IMR-90 (cell line): ENCODE measurements at regions not wholly inside any gene's neighbourhood (a gene's known extent, or its start where the extent isn't known, plus 50 kb on each side); places are given as distances from the start of the nearest gene placed in this dataset.

Source experiments
- ATAC-seq: fragments of 200-7000 bp; cut with Tn5 transposase; 2 replicates; pipeline ENCODE4 v1.9.1; 2020; ENCODE audit warnings: low read depth, mild to moderate bottlenecking, moderate library complexity
- BruUV-seq: library from RNA; stranded (reverse); fragments of 400-500 nt; replicated peaks from 2 replicates; lab custom pipeline; 2021; lab: Mats Ljungman, UMichigan
- CTCF ChIA-PET: fragments of 300-600 bp; formaldehyde crosslinking; extraction: SDS; loops from one replicate; lab custom pipeline; 2021; ENCODE audit warnings: antibody characterized with exemption; lab: Yijun Ruan, JAX
- POLR2A ChIA-PET: fragments of 300-600 bp; sonication (Branson Sonifier 250); formaldehyde crosslinking; loops from one replicate; lab custom pipeline; 2022; ENCODE audit warnings: antibody characterized with exemption; ENCODE audit not compliant: unreplicated experiment; lab: Charles Lee
- DNase-seq: peaks from one replicate; pipeline ENCODE4 v3.0.0; 2013
- H2AFZ ChIP-seq: replicated peaks from 2 replicates; pipeline ENCODE3; 2013; ENCODE audit warnings: low read length, mild to moderate bottlenecking; ENCODE audit not compliant: poor library complexity
- H2AK5ac ChIP-seq: 2 replicates; pipeline ENCODE4 v1.6.1; 2013; ENCODE audit warnings: low read depth, low read length, inconsistent platforms
- H2AK9ac ChIP-seq: replicated peaks from 2 replicates; pipeline ENCODE3; 2013; ENCODE audit warnings: mild to moderate bottlenecking, low read depth, low read length, moderate library complexity; ENCODE audit not compliant: poor library complexity
- H2BK120ac ChIP-seq: 2 replicates; pipeline ENCODE4 v1.6.1; 2013; ENCODE audit warnings: low read depth, low read length, inconsistent platforms
- H2BK15ac ChIP-seq: 3 replicates; pipeline ENCODE4 v1.6.1; 2013; ENCODE audit warnings: low read depth, low read length, inconsistent platforms
- H2BK20ac ChIP-seq: 2 replicates; pipeline ENCODE4 v1.6.1; 2013; ENCODE audit warnings: low read depth, mild to moderate bottlenecking, inconsistent platforms, low read length, moderate library complexity
- H2BK5ac ChIP-seq: 2 replicates; pipeline ENCODE4 v1.6.1; 2013; ENCODE audit warnings: mild to moderate bottlenecking, low read depth, low read length, inconsistent platforms; ENCODE audit not compliant: poor library complexity, severe bottlenecking
- H3K14ac ChIP-seq: replicated peaks from 2 replicates; pipeline ENCODE4 v1.6.1; 2013; ENCODE audit warnings: low read depth, low read length, inconsistent platforms
- H3K18ac ChIP-seq: 2 replicates; pipeline ENCODE4 v1.6.1; 2013; ENCODE audit warnings: low read depth, low read length, control low read depth
- H3K23ac ChIP-seq: 2 replicates; pipeline ENCODE4 v1.6.1; 2013; ENCODE audit warnings: low read depth, low read length, inconsistent platforms
- H3K27ac ChIP-seq: 2 replicates; pipeline ENCODE4 v1.5.1; 2013; ENCODE audit warnings: mild to moderate bottlenecking, control low read depth, low read length; ENCODE audit not compliant: insufficient read depth
- H3K27me3 ChIP-seq: 2 replicates; pipeline ENCODE4 v1.6.1; 2013; ENCODE audit warnings: low read length; ENCODE audit not compliant: control insufficient read depth, insufficient read depth
- H3K36me3 ChIP-seq: 2 replicates; pipeline ENCODE4 v1.6.1; 2013; ENCODE audit warnings: low read length, mixed read lengths; ENCODE audit not compliant: control insufficient read depth, insufficient read depth
- H3K4ac ChIP-seq: 2 replicates; pipeline ENCODE4 v1.6.1; 2013; ENCODE audit warnings: low read depth, low read length, inconsistent platforms
- H3K4me1 ChIP-seq: 2 replicates; pipeline ENCODE4 v1.6.1; 2013; ENCODE audit warnings: low read length, mixed read lengths; ENCODE audit not compliant: control insufficient read depth, insufficient read depth
- H3K4me2 ChIP-seq: 2 replicates; pipeline ENCODE4 v1.6.1; 2013; ENCODE audit warnings: low read depth, mild to moderate bottlenecking, control low read depth, low read length, moderate library complexity
- H3K4me3 ChIP-seq: 2 replicates; pipeline ENCODE4 v1.5.1; 2013; ENCODE audit warnings: low read depth, mild to moderate bottlenecking, control low read depth, low read length, moderate library complexity; ENCODE audit not compliant: insufficient read depth
- H3K56ac ChIP-seq: 2 replicates; pipeline ENCODE4 v1.6.1; 2013; ENCODE audit warnings: low read length, inconsistent platforms; ENCODE audit not compliant: insufficient read depth; ENCODE audit errors: extremely low read depth
- H3K79me1 ChIP-seq, 2 experiments: 2 replicates each; pipeline ENCODE4 v1.6.1; 2013; ENCODE audit warnings: low read length in 2 of 2, inconsistent platforms in 1 of 2, low read depth in 1 of 2
- H3K9ac ChIP-seq: 2 replicates; pipeline ENCODE4 v1.6.1; 2013; ENCODE audit warnings: low read depth, low read length, control low read depth
- H3K9me1 ChIP-seq: 2 replicates; pipeline ENCODE4 v1.6.1; 2013; ENCODE audit warnings: low read length, inconsistent platforms; ENCODE audit not compliant: insufficient read depth
- H3K9me3 ChIP-seq: 2 replicates; pipeline ENCODE4 v1.6.1; 2013; ENCODE audit warnings: low read length; ENCODE audit not compliant: control insufficient read depth, insufficient read depth
- H4K20me1 ChIP-seq: 2 replicates; pipeline ENCODE4 v1.6.1; 2013; ENCODE audit warnings: low read length, inconsistent platforms; ENCODE audit not compliant: insufficient read depth
- H4K5ac ChIP-seq: 2 replicates; pipeline ENCODE4 v1.6.1; 2013; ENCODE audit warnings: mild to moderate bottlenecking, low read depth, low read length, control low read depth
- H4K8ac ChIP-seq, 2 experiments: 2 replicates each; pipeline ENCODE4 v1.6.1; 2013; ENCODE audit warnings: low read depth in 2 of 2, low read length in 2 of 2, control low read depth in 1 of 2, inconsistent platforms in 1 of 2
- H4K91ac ChIP-seq: 2 replicates; pipeline ENCODE4 v1.6.1; 2013; ENCODE audit warnings: low read depth, low read length, inconsistent platforms; ENCODE audit not compliant: insufficient read depth
- CEBPB ChIP-seq: IDR thresholded peaks from 2 replicates; pipeline ENCODE4 v1.6.1; 2012; ENCODE audit warnings: low read depth, low read length, improper control_type of control experiment
- FOS ChIP-seq: fragments of 150-350 bp; IDR thresholded peaks from 2 replicates; pipeline ENCODE4 v1.6.1; 2016; ENCODE audit warnings: low read depth, low read length
- MXI1 ChIP-seq: IDR thresholded peaks from 2 replicates; pipeline ENCODE4 v1.6.1; 2012; ENCODE audit warnings: low read depth, mild to moderate bottlenecking, low read length, moderate library complexity, borderline replicate concordance
- RAD21 ChIP-seq: IDR thresholded peaks from 2 replicates; pipeline ENCODE4 v1.6.1; 2012; ENCODE audit warnings: low read length, improper control_type of control experiment
- SMC3 ChIP-seq: fragments of 150-350 bp; IDR thresholded peaks from 2 replicates; pipeline ENCODE4 v1.6.1; 2016; ENCODE audit warnings: low read depth, mild to moderate bottlenecking, antibody characterized with exemption, low read length, moderate library complexity
- WGBS, 2 experiments: methylation state at CpG; one replicate each; pipeline versions ENCODE4 v1.1.5 to v1.1.7; 2013; ENCODE audit warnings: missing lambda C conversion rate in 2 of 2; ENCODE audit not compliant: insufficient read length in 1 of 2; ENCODE audit errors: extremely low coverage in 2 of 2; 5-methylcytosine and 5-hydroxymethylcytosine counted together
- dilution Hi-C: fragments of 300-500 bp; cut with HindIII; formaldehyde crosslinking; loops from one replicate; pipeline ENCODE4 v1.14.3; 2018; ENCODE audit warnings: low sequenced_read_pairs; ENCODE audit not compliant: unreplicated experiment
- in situ Hi-C: fragments of 300-500 bp; cut with MboI; formaldehyde crosslinking; loops from 3 replicates; pipeline ENCODE4 v1.14.3; 2019; ENCODE audit warnings: low sequenced_read_pairs, inconsistent platforms, mixed read lengths
- intact Hi-C: fragments of 100-400 bp; cut with micrococcal nuclease; formaldehyde crosslinking; loops from 2 replicates; pipeline ENCODE4 v1.10.0; 2022
- TF ChIP-seq, protein P1 (sequence below): conservative IDR thresholded peaks from 2 replicates; pipeline ENCODE4 v1.5.1; 2012; ENCODE audit warnings: mild to moderate bottlenecking, low read depth, low read length, improper control_type of control experiment

DNA sequence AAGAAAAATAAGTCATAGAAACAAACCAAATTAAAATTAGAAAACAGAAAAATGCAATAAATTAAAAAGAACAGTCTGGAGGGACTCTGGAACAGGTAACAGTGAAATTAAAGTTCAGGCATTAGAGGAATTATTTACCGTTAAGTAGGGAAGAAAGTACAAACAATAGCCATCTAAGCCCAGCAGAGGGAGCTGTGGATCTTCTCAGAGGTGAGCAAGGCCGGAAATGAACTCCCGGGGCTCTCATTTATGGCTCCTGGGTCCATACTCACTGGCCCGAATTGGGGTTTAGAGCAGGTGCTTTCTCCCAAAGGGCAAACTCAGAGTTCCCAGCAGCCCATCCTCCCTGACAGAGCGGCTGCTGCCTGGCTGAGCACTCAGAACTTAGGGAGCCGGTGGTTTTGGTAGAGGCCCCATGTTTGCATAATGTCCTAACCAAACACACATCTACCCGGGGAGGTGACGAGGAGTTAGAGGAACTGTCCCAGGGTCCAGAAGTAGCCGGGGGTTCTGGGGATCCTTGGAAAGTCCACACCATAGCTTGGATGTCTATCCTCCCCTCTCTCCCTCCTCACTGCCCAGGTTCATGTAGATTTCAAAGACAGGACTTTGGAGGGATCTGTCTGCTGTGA, 87.8 kb upstream of the VPREB1 start:
- ChIA-PET POLR2A (no interaction called here), CTCF (interaction anchor here (1.0 to 1.7 kb wide), 3 partner anchors 15 to 46 kb away, joined by 3 to 5 read pairs (median 3); no protein-coding TSS in a partner anchor)
- Histone ChIP-seq H2BK15ac (no peak overlapping the region), H2BK120ac (no peak overlapping the region), H3K4ac (no peak overlapping the region), H3K56ac (no peak overlapping the region), H3K18ac (no peak overlapping the region), H3K14ac (no peak overlapping the region), H3K27ac (no peak overlapping the region), H3K4me3 (no peak overlapping the region), H2BK20ac (no peak overlapping the region), H3K79me1 (no peaks in the 10 kb centered on the region), H4K5ac (no peak overlapping the region), H3K36me3 (no peaks in the 10 kb centered on the region), H3K4me2 (no peak overlapping the region), H3K9me1 (no peaks in the 10 kb centered on the region), H2AFZ (peak overlapping the region; percentile 89), H4K20me1 (no peaks in the 10 kb centered on the region), H3K9me3 (no peaks in the 10 kb centered on the region), H3K27me3 (peaks cover 21% of the 10 kb centered on the region), H4K91ac (no peak overlapping the region), H3K9ac (no peak overlapping the region), H3K4me1 (no peaks in the 10 kb centered on the region), H4K8ac (peak overlapping the region in 1 of 2 experiments; percentile 63; a peak in 2 of 4 replicates), H2BK5ac (no peak overlapping the region), H2AK5ac (no peak overlapping the region), H2AK9ac (no peak overlapping the region), H3K23ac (no peak overlapping the region)
- no peak for TF ChIP-seq CEBPB
- TF ChIP-seq MXI1: no peak
- TF ChIP-seq, protein P1, sequence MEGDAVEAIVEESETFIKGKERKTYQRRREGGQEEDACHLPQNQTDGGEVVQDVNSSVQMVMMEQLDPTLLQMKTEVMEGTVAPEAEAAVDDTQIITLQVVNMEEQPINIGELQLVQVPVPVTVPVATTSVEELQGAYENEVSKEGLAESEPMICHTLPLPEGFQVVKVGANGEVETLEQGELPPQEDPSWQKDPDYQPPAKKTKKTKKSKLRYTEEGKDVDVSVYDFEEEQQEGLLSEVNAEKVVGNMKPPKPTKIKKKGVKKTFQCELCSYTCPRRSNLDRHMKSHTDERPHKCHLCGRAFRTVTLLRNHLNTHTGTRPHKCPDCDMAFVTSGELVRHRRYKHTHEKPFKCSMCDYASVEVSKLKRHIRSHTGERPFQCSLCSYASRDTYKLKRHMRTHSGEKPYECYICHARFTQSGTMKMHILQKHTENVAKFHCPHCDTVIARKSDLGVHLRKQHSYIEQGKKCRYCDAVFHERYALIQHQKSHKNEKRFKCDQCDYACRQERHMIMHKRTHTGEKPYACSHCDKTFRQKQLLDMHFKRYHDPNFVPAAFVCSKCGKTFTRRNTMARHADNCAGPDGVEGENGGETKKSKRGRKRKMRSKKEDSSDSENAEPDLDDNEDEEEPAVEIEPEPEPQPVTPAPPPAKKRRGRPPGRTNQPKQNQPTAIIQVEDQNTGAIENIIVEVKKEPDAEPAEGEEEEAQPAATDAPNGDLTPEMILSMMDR: peak; percentile 64
- TF ChIP-seq SMC3: peak; percentile 51
- peak; percentile 53 for TF ChIP-seq RAD21
- TF ChIP-seq FOS: no peak
- ATAC-seq (peak; percentile 89), DNase-seq (peak; percentile 73)
- intact Hi-C loops (loop anchor here (10.0 kb wide), 2 partner anchors 122 to 172 kb away; partner anchors contain the start of gene TOP3B), in situ Hi-C loops (no loop called here), dilution Hi-C loops (no loop called here)
- WGBS, 2 experiments: no CpG with 5 or more reads among the region's 9 CpGs
- BruUV-seq: no TSS peak
